A673 (cell line): ENCODE measurements at regions not wholly inside any gene's neighbourhood (a gene's known extent, or its start where the extent isn't known, plus 50 kb on each side); places are given as distances from the start of the nearest gene placed in this dataset.

Experiments
- BruUV-seq: library from RNA; stranded (reverse); fragments of 400-500 nt; replicated peaks from 2 replicates; lab custom pipeline; 2021; lab: Mats Ljungman, UMichigan
- CTCF ChIA-PET: fragments of 300-600 bp; sonication (Branson Sonifier 250); formaldehyde crosslinking; loops from one replicate; lab custom pipeline; 2022; ENCODE audit warnings: antibody characterized with exemption; lab: Charles Lee
- POLR2A ChIA-PET: fragments of 300-600 bp; sonication (Branson Sonifier 250); formaldehyde crosslinking; loops from one replicate; lab custom pipeline; 2022; ENCODE audit warnings: antibody characterized with exemption; ENCODE audit not compliant: low non-redundant PET; lab: Charles Lee
- DNase-seq: peaks from one replicate; pipeline ENCODE4 v3.0.0-alpha.2; 2015; ENCODE audit warnings: low spot score
- H3K27ac ChIP-seq: fragments of 200-600 bp; sonication (generic); 2 replicates; pipeline ENCODE4 v1.5.1; 2016; ENCODE audit warnings: mixed run types, low read depth, mild to moderate bottlenecking, mixed read lengths, antibody characterized with exemption, low read length; ENCODE audit not compliant: poor library complexity, severe bottlenecking
- H3K27me3 ChIP-seq: fragments of 200-600 bp; sonication (generic); replicated peaks from 2 replicates; pipeline ENCODE4 v1.6.1; 2017; ENCODE audit warnings: mixed run types, low read depth, mild to moderate bottlenecking, mixed read lengths, antibody characterized with exemption, low read length; ENCODE audit not compliant: insufficient read depth, poor library complexity
- H3K36me3 ChIP-seq: fragments of 200-600 bp; sonication (generic); 2 replicates; pipeline ENCODE4 v1.6.1; 2016; ENCODE audit warnings: mixed run types, mild to moderate bottlenecking, mixed read lengths, antibody characterized with exemption, low read length; ENCODE audit not compliant: insufficient read depth, poor library complexity, severe bottlenecking
- H3K4me1 ChIP-seq: fragments of 200-600 bp; sonication (generic); 2 replicates; pipeline ENCODE4 v1.6.1; 2017; ENCODE audit warnings: mixed run types, mild to moderate bottlenecking, mixed read lengths, antibody characterized with exemption, low read length; ENCODE audit not compliant: insufficient read depth, poor library complexity, severe bottlenecking
- H3K4me3 ChIP-seq: fragments of 200-600 bp; sonication (generic); 2 replicates; pipeline ENCODE4 v1.5.1; 2016; ENCODE audit warnings: low read depth, mixed run types, mild to moderate bottlenecking, mixed read lengths, low read length; ENCODE audit not compliant: poor library complexity, severe bottlenecking
- H3K9me3 ChIP-seq: fragments of 200-600 bp; sonication (generic); 2 replicates; pipeline ENCODE4 v1.6.1; 2016; ENCODE audit warnings: mixed run types, low read depth, mild to moderate bottlenecking, mixed read lengths, antibody characterized with exemption, low read length; ENCODE audit not compliant: poor library complexity, severe bottlenecking
- CTCF ChIP-seq: fragments of 300-800, 200-600 bp; sonication (generic); conservative IDR thresholded peaks from 2 replicates; pipeline ENCODE4 v1.5.1; 2017; ENCODE audit warnings: low read depth, mild to moderate bottlenecking, antibody characterized with exemption, low read length, moderate library complexity, mixed read lengths
- EZH2 ChIP-seq: fragments of 200-600 bp; sonication (generic); IDR thresholded peaks from 2 replicates; pipeline ENCODE4 v1.6.1; 2017; ENCODE audit warnings: borderline replicate concordance, low read depth, mild to moderate bottlenecking, mixed read lengths, antibody characterized with exemption, low read length; ENCODE audit not compliant: poor library complexity, severe bottlenecking
- intact Hi-C: fragments of 100-400 bp; cut with micrococcal nuclease; formaldehyde crosslinking; loops from one replicate; pipeline ENCODE4 v1.10.0; 2022; ENCODE audit not compliant: unreplicated experiment

- no TSS peak for BruUV-seq
- no peak for DNase-seq
- H3K27ac ChIP-seq: no peak overlapping the region
- no peaks in the 10 kb centered on the region for H3K4me1 ChIP-seq
- H3K9me3 ChIP-seq: no peaks in the 10 kb centered on the region
- no peak overlapping the region for H3K4me3 ChIP-seq
- no peak for TF ChIP-seq EZH2
- no peak for TF ChIP-seq CTCF
- no peaks in the 10 kb centered on the region for H3K27me3 ChIP-seq
- intact Hi-C loops: no loop called here
- CTCF ChIA-PET: no interaction called here
- H3K36me3 ChIP-seq: no peaks in the 10 kb centered on the region
- POLR2A ChIA-PET: no interaction called here
These were observed 1345.1 kb downstream of the XPNPEP1 start for GRCh38 chr10:108578258-108578657.

GRCh38 chr10:108574233-108574632 lies 1349.1 kb downstream of the XPNPEP1 start:
- ChIA-PET CTCF (no interaction called here), POLR2A (no interaction called here)
- Histone ChIP-seq H3K27ac (no peak overlapping the region), H3K4me1 (no peaks in the 10 kb centered on the region), H3K27me3 (no peaks in the 10 kb centered on the region), H3K4me3 (no peak overlapping the region), H3K36me3 (no peaks in the 10 kb centered on the region), H3K9me3 (no peaks in the 10 kb centered on the region)
- no peak for TF ChIP-seq EZH2
- TF ChIP-seq CTCF: no peak
- DNase-seq: no peak
- no TSS peak for BruUV-seq
- intact Hi-C loops: no loop called here

- H3K4me3 ChIP-seq: no peak overlapping the region
- TF ChIP-seq CTCF (no peak), EZH2 (no peak)
- no peak overlapping the region for H3K27ac ChIP-seq
- intact Hi-C loops: no loop called here
- H3K36me3 ChIP-seq: no peaks in the 10 kb centered on the region
- no peak for DNase-seq
- no peaks in the 10 kb centered on the region for H3K4me1 ChIP-seq
- ChIA-PET CTCF (no interaction called here), POLR2A (no interaction called here)
- BruUV-seq: no TSS peak
- no peaks in the 10 kb centered on the region for H3K9me3 ChIP-seq
- H3K27me3 ChIP-seq: no peaks in the 10 kb centered on the region
These were observed 1354.5 kb downstream of the XPNPEP1 start for GRCh38 chr10:108568824-108569223.
